Prostate gland (tissue), 2 donors: ENCODE measurements at regions not wholly inside any gene's neighbourhood (a gene's known extent, or its start where the extent isn't known, plus 50 kb on each side); places are given as distances from the start of the nearest gene placed in this dataset.

Experiments
- POLR2AphosphoS5 ChIP-seq: sonication (generic); formaldehyde crosslinking; IDR thresholded peaks from one replicate; pipeline ENCODE4 v1.6.1; 2017; ENCODE audit warnings: antibody characterized with exemption
- TF ChIP-seq, protein P1 (sequence below), 4 experiments: fragments of 200-600 bp in 2 of 4; fragments of 450-650 bp in 2 of 4; sonication (generic) in 2 of 4; IDR thresholded peaks; 1 replicate in 3 of 4; 2 replicates in 1 of 4; pipeline ENCODE4 v1.5.1; 2016 to 2019; ENCODE audit warnings: antibody characterized with exemption in 4 of 4, mild to moderate bottlenecking in 2 of 4, moderate library complexity in 2 of 4

DNA sequence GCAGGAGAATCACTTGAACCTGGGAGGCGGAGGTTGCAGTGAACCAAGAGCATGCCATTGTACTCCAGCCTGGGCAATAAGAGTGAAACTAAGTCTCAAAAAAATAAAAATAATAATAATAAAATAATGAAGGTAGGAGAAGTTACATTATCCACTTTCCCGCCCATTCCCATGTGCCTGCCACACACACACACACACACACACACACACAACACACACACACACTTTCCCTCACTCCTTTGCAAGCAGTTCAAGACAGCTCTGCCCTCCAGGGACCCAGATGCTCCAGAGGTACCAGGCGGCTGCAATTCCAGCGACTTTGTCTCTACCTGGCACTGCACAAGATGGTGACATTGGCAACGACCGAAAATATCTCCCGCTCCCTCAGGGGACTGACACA lies 224.8 kb upstream of the JARID2 start:
- TF ChIP-seq, protein P1, sequence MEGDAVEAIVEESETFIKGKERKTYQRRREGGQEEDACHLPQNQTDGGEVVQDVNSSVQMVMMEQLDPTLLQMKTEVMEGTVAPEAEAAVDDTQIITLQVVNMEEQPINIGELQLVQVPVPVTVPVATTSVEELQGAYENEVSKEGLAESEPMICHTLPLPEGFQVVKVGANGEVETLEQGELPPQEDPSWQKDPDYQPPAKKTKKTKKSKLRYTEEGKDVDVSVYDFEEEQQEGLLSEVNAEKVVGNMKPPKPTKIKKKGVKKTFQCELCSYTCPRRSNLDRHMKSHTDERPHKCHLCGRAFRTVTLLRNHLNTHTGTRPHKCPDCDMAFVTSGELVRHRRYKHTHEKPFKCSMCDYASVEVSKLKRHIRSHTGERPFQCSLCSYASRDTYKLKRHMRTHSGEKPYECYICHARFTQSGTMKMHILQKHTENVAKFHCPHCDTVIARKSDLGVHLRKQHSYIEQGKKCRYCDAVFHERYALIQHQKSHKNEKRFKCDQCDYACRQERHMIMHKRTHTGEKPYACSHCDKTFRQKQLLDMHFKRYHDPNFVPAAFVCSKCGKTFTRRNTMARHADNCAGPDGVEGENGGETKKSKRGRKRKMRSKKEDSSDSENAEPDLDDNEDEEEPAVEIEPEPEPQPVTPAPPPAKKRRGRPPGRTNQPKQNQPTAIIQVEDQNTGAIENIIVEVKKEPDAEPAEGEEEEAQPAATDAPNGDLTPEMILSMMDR (IDR thresholded peaks at IDR 0.05) = no peak
- TF ChIP-seq POLR2AphosphoS5 = no peak
